Mesendoderm (in vitro differentiated cells): ENCODE measurements at regions not wholly inside any gene's neighbourhood (a gene's known extent, or its start where the extent isn't known, plus 50 kb on each side); places are given as distances from the start of the nearest gene placed in this dataset.
A peak's percentile ranks its signal among the peaks of the same experiment; 100 is the strongest.

ENCODE experiments used
- DNase-seq: peaks from one replicate; pipeline ENCODE4 v3.0.0; 2013
- H2AK5ac ChIP-seq: 2 replicates; pipeline ENCODE4 v1.6.1; 2013; ENCODE audit warnings: low read length, inconsistent platforms
- H2BK120ac ChIP-seq: 2 replicates; pipeline ENCODE4 v1.6.1; 2013; ENCODE audit warnings: low read depth, mild to moderate bottlenecking, low read length, moderate library complexity, mixed read lengths
- H2BK15ac ChIP-seq: replicated peaks from 2 replicates; pipeline ENCODE4 v1.6.1; 2013; ENCODE audit warnings: low read depth, mild to moderate bottlenecking, moderate library complexity
- H2BK5ac ChIP-seq: 2 replicates; pipeline ENCODE4 v1.6.1; 2013; ENCODE audit warnings: low read length, inconsistent platforms
- H3K18ac ChIP-seq: 2 replicates; pipeline ENCODE4 v1.6.1; 2013; ENCODE audit warnings: mild to moderate bottlenecking, low read length, mixed read lengths
- H3K23ac ChIP-seq: one replicate; pipeline ENCODE4 v1.6.1; 2013; ENCODE audit warnings: low read length
- H3K27ac ChIP-seq: 2 replicates; pipeline ENCODE4 v1.5.1; 2013; ENCODE audit warnings: low read depth, mild to moderate bottlenecking, inconsistent platforms, low read length, moderate library complexity
- H3K27me3 ChIP-seq: 2 replicates; pipeline ENCODE4 v1.6.1; 2013; ENCODE audit warnings: low read length, control low read depth, mild to moderate bottlenecking, inconsistent platforms; ENCODE audit not compliant: insufficient read depth, poor library complexity
- H3K36me3 ChIP-seq: 2 replicates; pipeline ENCODE4 v1.6.1; 2013; ENCODE audit warnings: low read length, inconsistent platforms; ENCODE audit not compliant: control insufficient read depth, insufficient read depth
- H3K4ac ChIP-seq: one replicate; pipeline ENCODE4 v1.6.1; 2013; ENCODE audit warnings: low read depth, mild to moderate bottlenecking, low read length, moderate library complexity
- H3K4me1 ChIP-seq: 2 replicates; pipeline ENCODE4 v1.6.1; 2013; ENCODE audit warnings: low read depth, low read length, inconsistent platforms; ENCODE audit not compliant: control insufficient read depth
- H3K4me2 ChIP-seq: 2 replicates; pipeline ENCODE4 v1.6.1; 2013; ENCODE audit warnings: low read length
- H3K4me3 ChIP-seq: 2 replicates; pipeline ENCODE4 v1.5.1; 2013; ENCODE audit warnings: mild to moderate bottlenecking, low read length
- H3K56ac ChIP-seq: one replicate; pipeline ENCODE4 v1.6.1; 2013; ENCODE audit warnings: low read length
- H3K79me1 ChIP-seq: 2 replicates; pipeline ENCODE4 v1.6.1; 2013; ENCODE audit warnings: low read length, inconsistent platforms
- H3K79me2 ChIP-seq: 2 replicates; pipeline ENCODE4 v1.6.1; 2013; ENCODE audit warnings: mild to moderate bottlenecking, low read length; ENCODE audit not compliant: control insufficient read depth, insufficient read depth
- H3K9ac ChIP-seq: 2 replicates; pipeline ENCODE4 v1.6.1; 2013; ENCODE audit warnings: low read length, inconsistent platforms
- H4K5ac ChIP-seq: one replicate; pipeline ENCODE4 v1.6.1; 2013; ENCODE audit warnings: low read length
- H4K8ac ChIP-seq: one replicate; pipeline ENCODE4 v1.6.1; 2013; ENCODE audit warnings: low read depth, mild to moderate bottlenecking, control low read depth, low read length, moderate library complexity
- WGBS: extraction: QIAGEN DNeasy Blood & Tissue Kit; methylation state at CpG from one replicate; pipeline ENCODE4 v1.1.7; 2013; ENCODE audit warnings: low lambda C conversion rate, missing lambda C conversion rate; ENCODE audit not compliant: insufficient coverage; ENCODE audit errors: extremely low coverage; 5-methylcytosine and 5-hydroxymethylcytosine counted together

GRCh38 chr4:18923496-18924161 is 902.1 kb upstream of the LCORL start:
- H3K4me1 ChIP-seq: no peaks in the 10 kb centered on the region
- H3K79me1 ChIP-seq: no peaks in the 10 kb centered on the region
- H3K79me2 ChIP-seq: no peaks in the 10 kb centered on the region
- H3K4ac ChIP-seq: no peak overlapping the region
- no peak overlapping the region for H3K18ac ChIP-seq
- no peak overlapping the region for H4K5ac ChIP-seq
- no peak overlapping the region for H2BK15ac ChIP-seq
- H2BK5ac ChIP-seq: no peak overlapping the region
- H3K4me2 ChIP-seq: no peak overlapping the region
- no peaks in the 10 kb centered on the region for H3K36me3 ChIP-seq
- no peak overlapping the region for H3K9ac ChIP-seq
- WGBS: no CpG with 5 or more reads among the region's 1 CpG
- no peak overlapping the region for H3K27ac ChIP-seq
- H3K56ac ChIP-seq: no peak overlapping the region
- H2BK120ac ChIP-seq: no peak overlapping the region
- no peak overlapping the region for H4K8ac ChIP-seq
- H3K4me3 ChIP-seq: no peak overlapping the region
- no peak overlapping the region for H3K23ac ChIP-seq
- no peak overlapping the region for H2AK5ac ChIP-seq
- DNase-seq: no peak
- H3K27me3 ChIP-seq: no peaks in the 10 kb centered on the region

GRCh38 chr4:18917689-18918088 is 896.1 kb upstream of the LCORL start:
- no peak overlapping the region for H2BK120ac ChIP-seq
- H2BK15ac ChIP-seq: no peak overlapping the region
- H2AK5ac ChIP-seq: no peak overlapping the region
- no peaks in the 10 kb centered on the region for H3K27me3 ChIP-seq
- no peak overlapping the region for H4K8ac ChIP-seq
- H3K36me3 ChIP-seq: no peaks in the 10 kb centered on the region
- H3K79me2 ChIP-seq: no peaks in the 10 kb centered on the region
- no peak overlapping the region for H3K9ac ChIP-seq
- no peak overlapping the region for H2BK5ac ChIP-seq
- H3K18ac ChIP-seq: no peak overlapping the region
- no peaks in the 10 kb centered on the region for H3K4me1 ChIP-seq
- no peak overlapping the region for H3K4ac ChIP-seq
- no peak overlapping the region for H3K4me3 ChIP-seq
- no peak overlapping the region for H3K56ac ChIP-seq
- no peak overlapping the region for H3K4me2 ChIP-seq
- no peak overlapping the region for H3K23ac ChIP-seq
- no peaks in the 10 kb centered on the region for H3K79me1 ChIP-seq
- H3K27ac ChIP-seq: no peak overlapping the region
- DNase-seq: no peak
- H4K5ac ChIP-seq: no peak overlapping the region

GRCh38 chr4:18914182-18914581 is 892.6 kb upstream of the LCORL start:
- no CpG with 5 or more reads among the region's 1 CpG for whole genome bisulfite sequencing
- Histone ChIP-seq H4K8ac (no peak overlapping the region), H2BK15ac (no peak overlapping the region), H3K56ac (no peak overlapping the region), H2BK5ac (no peak overlapping the region), H3K9ac (no peak overlapping the region), H3K4me3 (no peak overlapping the region), H3K27me3 (no peaks in the 10 kb centered on the region), H2BK120ac (no peak overlapping the region), H3K23ac (no peak overlapping the region), H3K79me1 (no peaks in the 10 kb centered on the region), H3K79me2 (no peaks in the 10 kb centered on the region), H3K4ac (no peak overlapping the region), H4K5ac (no peak overlapping the region), H2AK5ac (no peak overlapping the region), H3K27ac (no peak overlapping the region), H3K36me3 (no peaks in the 10 kb centered on the region), H3K4me1 (no peaks in the 10 kb centered on the region), H3K18ac (no peak overlapping the region), H3K4me2 (no peak overlapping the region)
- no peak for DNase-seq

- Histone ChIP-seq H3K9ac (no peak overlapping the region), H2BK15ac (no peak overlapping the region), H2BK120ac (no peak overlapping the region), H3K23ac (no peak overlapping the region), H4K5ac (no peak overlapping the region), H4K8ac (no peak overlapping the region), H3K4ac (no peak overlapping the region), H3K27ac (no peak overlapping the region), H3K4me1 (no peaks in the 10 kb centered on the region), H3K4me2 (no peak overlapping the region), H3K36me3 (no peaks in the 10 kb centered on the region), H3K79me1 (no peaks in the 10 kb centered on the region), H2BK5ac (no peak overlapping the region), H3K27me3 (no peaks in the 10 kb centered on the region), H3K56ac (no peak overlapping the region), H3K4me3 (no peak overlapping the region), H3K18ac (no peak overlapping the region), H2AK5ac (no peak overlapping the region), H3K79me2 (no peaks in the 10 kb centered on the region)
- WGBS: no CpG with 5 or more reads among the region's 2 CpGs
- no peak for DNase-seq
These were observed 873.4 kb upstream of the LCORL start for GRCh38 chr4:18894928-18895327.

GRCh38 chr4:18882468-18882867 is 860.9 kb upstream of the LCORL start:
- no peak overlapping the region for H3K9ac ChIP-seq
- no peak overlapping the region for H3K56ac ChIP-seq
- no peaks in the 10 kb centered on the region for H3K36me3 ChIP-seq
- no peaks in the 10 kb centered on the region for H3K79me1 ChIP-seq
- no peak overlapping the region for H2BK120ac ChIP-seq
- no peak overlapping the region for H3K4ac ChIP-seq
- H2BK5ac ChIP-seq: no peak overlapping the region
- H3K4me2 ChIP-seq: no peak overlapping the region
- no peaks in the 10 kb centered on the region for H3K27me3 ChIP-seq
- H4K5ac ChIP-seq: no peak overlapping the region
- H3K18ac ChIP-seq: no peak overlapping the region
- H2BK15ac ChIP-seq: no peak overlapping the region
- H4K8ac ChIP-seq: no peak overlapping the region
- H3K79me2 ChIP-seq: no peaks in the 10 kb centered on the region
- WGBS: no CpG with 5 or more reads among the region's 3 CpGs
- H3K4me1 ChIP-seq: no peaks in the 10 kb centered on the region
- H3K4me3 ChIP-seq: no peak overlapping the region
- no peak overlapping the region for H2AK5ac ChIP-seq
- H3K27ac ChIP-seq: no peak overlapping the region
- DNase-seq: peak; percentile 79
- H3K23ac ChIP-seq: no peak overlapping the region

GRCh38 chr4:18881556-18881955 is 860.0 kb upstream of the LCORL start:
- H3K4me3 ChIP-seq: no peak overlapping the region
- no peak overlapping the region for H2BK120ac ChIP-seq
- H2BK5ac ChIP-seq: no peak overlapping the region
- no peak overlapping the region for H3K4me2 ChIP-seq
- no peaks in the 10 kb centered on the region for H3K4me1 ChIP-seq
- no peak overlapping the region for H2BK15ac ChIP-seq
- DNase-seq: peak; percentile 16
- no peak overlapping the region for H3K23ac ChIP-seq
- no peak overlapping the region for H3K18ac ChIP-seq
- H2AK5ac ChIP-seq: no peak overlapping the region
- H4K5ac ChIP-seq: no peak overlapping the region
- no peak overlapping the region for H3K9ac ChIP-seq
- no peaks in the 10 kb centered on the region for H3K79me2 ChIP-seq
- H3K36me3 ChIP-seq: no peaks in the 10 kb centered on the region
- H3K27ac ChIP-seq: no peak overlapping the region
- no peaks in the 10 kb centered on the region for H3K27me3 ChIP-seq
- no peak overlapping the region for H3K56ac ChIP-seq
- H3K4ac ChIP-seq: no peak overlapping the region
- H3K79me1 ChIP-seq: no peaks in the 10 kb centered on the region
- WGBS: no CpG with 5 or more reads among the region's 1 CpG
- no peak overlapping the region for H4K8ac ChIP-seq
